ENCODE measurements at regions not wholly inside any gene's neighbourhood (a gene's known extent, or its start where the extent isn't known, plus 50 kb on each side); places are given as distances from the start of the nearest gene placed in this dataset.

DNA sequence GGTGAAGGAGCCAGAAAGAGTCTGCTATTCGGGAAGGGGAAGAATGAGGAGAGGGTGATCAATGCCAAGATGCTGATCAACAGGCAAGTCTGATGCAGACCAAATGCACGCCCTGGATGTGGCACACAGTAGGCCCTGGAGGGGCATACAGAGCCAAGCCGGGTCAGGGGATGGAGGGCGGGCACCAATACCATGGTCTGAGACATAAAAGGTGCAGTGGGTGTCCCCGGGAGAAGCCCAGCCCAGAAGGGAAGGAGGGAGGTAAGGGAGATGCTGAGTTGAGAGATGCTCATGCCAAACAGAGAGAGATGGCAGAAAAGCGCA is 66.6 kb upstream of the ID2 start:
- WGBS (ENCODE audit: extremely low coverage, insufficient coverage, insufficient read length), result no CpG with 5 or more reads among the region's 6 CpGs
- no peak for DNase-seq

DNA sequence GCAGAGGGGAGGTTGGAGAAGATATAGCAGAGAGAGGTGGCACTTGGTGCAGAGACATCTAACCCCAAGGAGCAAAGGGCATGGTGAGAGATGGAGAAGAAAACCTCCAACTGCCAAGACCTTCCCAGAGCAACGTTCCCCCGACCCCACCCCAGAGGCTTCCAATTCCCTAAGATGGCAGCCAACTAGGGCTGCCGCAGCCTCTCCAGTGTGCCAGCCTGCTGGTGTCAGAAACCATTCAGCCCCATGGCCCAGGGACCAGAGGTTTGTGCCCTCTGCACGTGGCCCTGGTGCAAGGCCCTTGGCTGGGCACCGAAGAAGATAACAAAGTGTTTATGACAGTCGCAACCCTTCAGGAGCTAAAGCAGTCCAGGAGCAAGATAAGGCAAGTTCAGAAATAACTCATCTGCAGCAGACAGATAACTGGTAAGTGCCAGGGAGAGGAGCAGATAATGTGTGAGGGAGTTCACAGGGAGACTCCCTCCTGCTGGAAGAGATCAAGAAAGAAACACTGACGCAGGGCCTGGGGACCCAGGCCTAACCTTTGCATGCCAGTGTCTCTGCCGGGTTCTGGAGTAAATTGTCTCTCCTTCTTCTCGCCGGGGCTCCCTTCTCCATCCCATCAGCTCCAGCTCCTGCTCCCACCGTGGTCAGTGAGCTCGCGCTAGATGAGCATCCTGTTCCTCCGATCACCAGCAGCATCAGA is 66.1 kb upstream of the ID2 start:
- no peak overlapping the region for H3K4ac ChIP-seq (ENCODE audit: low read depth, low read length)
- peaks cover 10% of the 10 kb centered on the region for H3K79me1 ChIP-seq (ENCODE audit: low read length)
- WGBS (ENCODE audit: extremely low coverage, insufficient coverage, insufficient read length), result no CpG with 5 or more reads among the region's 14 CpGs
- H3K14ac ChIP-seq (ENCODE audit: low read length), result no peak overlapping the region
- no peak for DNase-seq
- no peaks in the 10 kb centered on the region for H3K79me2 ChIP-seq (ENCODE audit: control insufficient read depth, insufficient read depth, low read length, poor library complexity)
- H3K27ac ChIP-seq (ENCODE audit: low read depth, low read length), result no peak overlapping the region
- H2AFZ ChIP-seq (ENCODE audit: insufficient read depth, low read length, poor library complexity), result no peak overlapping the region
- no peak overlapping the region for H2BK5ac ChIP-seq (ENCODE audit: low read depth, low read length, poor library complexity)
- no peak overlapping the region for H4K8ac ChIP-seq (ENCODE audit: low read depth, low read length)
- H3K4me3 ChIP-seq (ENCODE audit: low read depth, low read length), result no peak overlapping the region
- peaks cover 7% of the 10 kb centered on the region for H3K9me3 ChIP-seq (ENCODE audit: insufficient read depth, low read depth, low read length)
- H4K91ac ChIP-seq (ENCODE audit: low read depth, low read length), result no peak overlapping the region
- no peaks in the 10 kb centered on the region for H3K27me3 ChIP-seq (ENCODE audit: insufficient read depth, low read length)
- H3K9ac ChIP-seq (ENCODE audit: low read length), result no peak overlapping the region
- peaks cover 0 to 3% of the 10 kb centered on the region in 2 experiments for H3K4me1 ChIP-seq (ENCODE audit: control insufficient read depth in 1 of 2, insufficient read depth in 2 of 2, low read length in 2 of 2)
- H3K36me3 ChIP-seq (ENCODE audit: control insufficient read depth in 1 of 2, insufficient read depth in 2 of 2, low read length in 2 of 2), result peaks cover 0 to 2% of the 10 kb centered on the region in 2 experiments
- H3K18ac ChIP-seq (ENCODE audit: low read length), result no peak overlapping the region
- H4K12ac ChIP-seq (ENCODE audit: low read depth, low read length), result no peak overlapping the region
- no peak overlapping the region for H3K4me2 ChIP-seq (ENCODE audit: low read length)
- H3K23ac ChIP-seq (ENCODE audit: low read length), result no peak overlapping the region
- H2BK12ac ChIP-seq (ENCODE audit: low read length), result no peak overlapping the region
- H2BK120ac ChIP-seq (ENCODE audit: insufficient read depth, low read length, poor library complexity), result no peak overlapping the region
- no peak overlapping the region for H2AK5ac ChIP-seq (ENCODE audit: low read length)

More for the DNA sequence above, 66.6 kb upstream of the ID2 start:
- Histone ChIP-seq H2AK5ac (ENCODE audit: low read length) (no peak overlapping the region), H3K36me3 (ENCODE audit: control insufficient read depth in 1 of 2, insufficient read depth in 2 of 2, low read length in 2 of 2) (peaks cover 0 to 2% of the 10 kb centered on the region in 2 experiments), H3K79me2 (ENCODE audit: control insufficient read depth, insufficient read depth, low read length, poor library complexity) (no peaks in the 10 kb centered on the region), H3K27me3 (ENCODE audit: insufficient read depth, low read length) (no peaks in the 10 kb centered on the region), H3K18ac (ENCODE audit: low read length) (no peak overlapping the region), H3K4ac (ENCODE audit: low read depth, low read length) (no peak overlapping the region), H3K9me3 (ENCODE audit: insufficient read depth, low read depth, low read length) (peaks cover 7% of the 10 kb centered on the region), H2BK120ac (ENCODE audit: insufficient read depth, low read length, poor library complexity) (no peak overlapping the region), H4K12ac (ENCODE audit: low read depth, low read length) (no peak overlapping the region), H4K91ac (ENCODE audit: low read depth, low read length) (no peak overlapping the region), H2AFZ (ENCODE audit: insufficient read depth, low read length, poor library complexity) (no peak overlapping the region), H2BK12ac (ENCODE audit: low read length) (no peak overlapping the region), H3K23ac (ENCODE audit: low read length) (no peak overlapping the region), H3K79me1 (ENCODE audit: low read length) (peaks cover 11% of the 10 kb centered on the region), H4K8ac (ENCODE audit: low read depth, low read length) (no peak overlapping the region), H3K9ac (ENCODE audit: low read length) (no peak overlapping the region), H2BK5ac (ENCODE audit: low read depth, low read length, poor library complexity) (no peak overlapping the region), H3K27ac (ENCODE audit: low read depth, low read length) (no peak overlapping the region), H3K14ac (ENCODE audit: low read length) (no peak overlapping the region), H3K4me1 (ENCODE audit: control insufficient read depth in 1 of 2, insufficient read depth in 2 of 2, low read length in 2 of 2) (peaks cover under 1 to 5% of the 10 kb centered on the region in 2 experiments), H3K4me2 (ENCODE audit: low read length) (no peak overlapping the region), H3K4me3 (ENCODE audit: low read depth, low read length) (no peak overlapping the region)

DNA sequence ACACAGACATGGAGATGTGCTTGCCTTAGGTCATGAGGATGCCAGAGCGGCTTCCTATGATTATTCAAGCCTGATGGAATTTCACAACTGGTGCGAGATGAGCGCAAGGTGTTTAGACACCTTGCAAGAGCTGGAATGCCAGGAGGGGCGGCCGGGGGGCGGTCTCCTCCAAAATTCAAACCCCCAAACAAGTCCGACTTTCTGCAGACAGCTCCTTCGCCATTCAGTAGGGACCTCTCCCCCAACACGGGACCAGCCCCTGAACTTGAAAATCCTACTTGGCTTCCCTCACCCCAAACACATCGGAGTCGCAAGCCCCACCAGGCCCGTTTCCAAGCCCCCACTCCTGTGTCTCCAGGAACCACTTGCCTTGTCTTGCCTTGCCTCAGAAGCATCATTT is 64.8 kb upstream of the ID2 start:
- Histone ChIP-seq H3K9ac (ENCODE audit: low read length) (no peak overlapping the region), H3K14ac (ENCODE audit: low read length) (no peak overlapping the region)

DNA sequence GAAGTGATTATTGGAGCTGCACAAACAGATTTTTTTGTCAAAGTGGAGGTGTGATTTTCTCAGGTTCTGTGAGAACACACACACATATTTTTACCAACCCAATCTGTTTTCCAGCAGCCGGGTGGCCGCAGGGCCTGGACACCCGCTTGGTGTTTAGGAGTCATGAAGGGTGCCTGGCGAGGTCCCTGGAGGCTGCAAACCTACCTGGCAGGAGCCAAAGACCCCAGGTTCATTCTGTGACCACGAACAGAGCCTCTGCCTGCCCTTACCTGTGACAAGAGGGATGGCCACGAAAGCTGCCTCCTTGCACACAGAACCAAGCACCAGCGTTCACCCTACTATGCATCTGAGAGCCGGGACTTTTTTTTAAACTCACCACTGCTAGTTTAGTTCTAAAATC is 64.3 kb upstream of the ID2 start:
- Histone ChIP-seq H3K4me2 (ENCODE audit: low read length) (no peak overlapping the region), H3K14ac (ENCODE audit: low read length) (no peak overlapping the region), H4K12ac (ENCODE audit: low read depth, low read length) (no peak overlapping the region), H2BK120ac (ENCODE audit: insufficient read depth, low read length, poor library complexity) (no peak overlapping the region), H2BK5ac (ENCODE audit: low read depth, low read length, poor library complexity) (no peak overlapping the region), H3K79me2 (ENCODE audit: control insufficient read depth, insufficient read depth, low read length, poor library complexity) (no peaks in the 10 kb centered on the region), H3K4me3 (ENCODE audit: low read depth, low read length) (no peak overlapping the region), H3K18ac (ENCODE audit: low read length) (no peak overlapping the region), H2BK12ac (ENCODE audit: low read length) (no peak overlapping the region), H3K9me3 (ENCODE audit: insufficient read depth, low read depth, low read length) (peaks cover 4% of the 10 kb centered on the region), H3K9ac (ENCODE audit: low read length) (no peak overlapping the region), H4K8ac (ENCODE audit: low read depth, low read length) (no peak overlapping the region), H2AFZ (ENCODE audit: insufficient read depth, low read length, poor library complexity) (no peak overlapping the region), H3K27ac (ENCODE audit: low read depth, low read length) (no peak overlapping the region), H3K27me3 (ENCODE audit: insufficient read depth, low read length) (no peaks in the 10 kb centered on the region), H2AK5ac (ENCODE audit: low read length) (no peak overlapping the region), H3K4me1 (ENCODE audit: control insufficient read depth in 1 of 2, insufficient read depth in 2 of 2, low read length in 2 of 2) (peaks cover 0 to 2% of the 10 kb centered on the region in 2 experiments), H3K79me1 (ENCODE audit: low read length) (peaks cover 6% of the 10 kb centered on the region), H4K91ac (ENCODE audit: low read depth, low read length) (no peak overlapping the region), H3K4ac (ENCODE audit: low read depth, low read length) (no peak overlapping the region), H3K23ac (ENCODE audit: low read length) (no peak overlapping the region), H3K36me3 (ENCODE audit: control insufficient read depth in 1 of 2, insufficient read depth in 2 of 2, low read length in 2 of 2) (no peaks in the 10 kb centered on the region)
- no peak for DNase-seq
- no CpG with 5 or more reads among the region's 8 CpGs for WGBS (ENCODE audit: extremely low coverage, insufficient coverage, insufficient read length)

More for the DNA sequence above, 64.8 kb upstream of the ID2 start:
- Histone ChIP-seq H3K27me3 (ENCODE audit: insufficient read depth, low read length) (no peaks in the 10 kb centered on the region), H3K4me3 (ENCODE audit: low read depth, low read length) (no peak overlapping the region), H4K91ac (ENCODE audit: low read depth, low read length) (no peak overlapping the region), H2AK5ac (ENCODE audit: low read length) (no peak overlapping the region), H3K79me2 (ENCODE audit: control insufficient read depth, insufficient read depth, low read length, poor library complexity) (no peaks in the 10 kb centered on the region), H2BK12ac (ENCODE audit: low read length) (no peak overlapping the region), H3K79me1 (ENCODE audit: low read length) (peaks cover 6% of the 10 kb centered on the region), H3K18ac (ENCODE audit: low read length) (no peak overlapping the region), H3K23ac (ENCODE audit: low read length) (no peak overlapping the region), H4K12ac (ENCODE audit: low read depth, low read length) (no peak overlapping the region), H2BK5ac (ENCODE audit: low read depth, low read length, poor library complexity) (no peak overlapping the region), H2AFZ (ENCODE audit: insufficient read depth, low read length, poor library complexity) (no peak overlapping the region), H3K36me3 (ENCODE audit: control insufficient read depth in 1 of 2, insufficient read depth in 2 of 2, low read length in 2 of 2) (no peaks in the 10 kb centered on the region), H3K4me1 (ENCODE audit: control insufficient read depth in 1 of 2, insufficient read depth in 2 of 2, low read length in 2 of 2) (peaks cover 0 to 3% of the 10 kb centered on the region in 2 experiments), H3K4me2 (ENCODE audit: low read length) (no peak overlapping the region), H3K27ac (ENCODE audit: low read depth, low read length) (no peak overlapping the region), H4K8ac (ENCODE audit: low read depth, low read length) (no peak overlapping the region), H3K9me3 (ENCODE audit: insufficient read depth, low read depth, low read length) (peaks cover 4% of the 10 kb centered on the region), H3K4ac (ENCODE audit: low read depth, low read length) (no peak overlapping the region), H2BK120ac (ENCODE audit: insufficient read depth, low read length, poor library complexity) (no peak overlapping the region)
- WGBS (ENCODE audit: extremely low coverage, insufficient coverage, insufficient read length), result no CpG with 5 or more reads among the region's 12 CpGs
- DNase-seq, result no peak

Data from trophoblast cell (in vitro differentiated cells and primary cell).